ENCODE measurements at regions not wholly inside any gene's neighbourhood (a gene's known extent, or its start where the extent isn't known, plus 50 kb on each side); places are given as distances from the start of the nearest gene placed in this dataset.

DNA sequence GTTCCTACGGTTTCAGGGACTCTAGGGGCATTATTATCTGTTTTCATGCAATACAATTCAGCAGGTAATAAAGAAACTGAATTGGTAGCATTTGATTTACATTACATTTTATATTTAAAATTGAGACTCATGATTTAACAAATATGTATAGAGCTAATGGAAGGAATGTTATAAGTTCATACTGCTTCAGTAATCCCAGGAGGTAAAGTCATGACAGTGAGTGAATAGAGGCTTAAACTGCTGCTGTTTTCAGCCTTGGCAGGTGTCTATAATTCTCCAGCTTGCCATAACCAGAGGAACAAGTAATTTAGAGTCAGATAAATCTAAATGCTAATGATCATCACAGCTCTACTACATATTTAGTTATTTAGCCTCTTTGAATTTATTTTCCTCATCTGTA, 360.8 kb upstream of the MANEA start:
- Histone ChIP-seq H2BK120ac (ENCODE audit: low read depth, low read length) (no peak overlapping the region), H3K79me1 (replicated peaks; ENCODE audit: low read length, poor library complexity, severe bottlenecking) (no peaks in the 10 kb centered on the region), H3K4me2 (ENCODE audit: low read length, poor library complexity, severe bottlenecking) (no peak overlapping the region), H4K91ac (ENCODE audit: low read length) (no peak overlapping the region), H3K9me3 (ENCODE audit: control insufficient read depth, low read length) (no peaks in the 10 kb centered on the region), H3K4ac (ENCODE audit: low read depth in 1 of 2, low read length in 2 of 2) (no peak overlapping the region), H2BK12ac (ENCODE audit: low read length in 2 of 2) (no peak overlapping the region), H3K27me3 (ENCODE audit: control insufficient read depth in 1 of 2, insufficient read depth in 1 of 2, low read length in 2 of 2) (no peaks in the 10 kb centered on the region), H2AK5ac (ENCODE audit: low read length, severe bottlenecking) (no peak overlapping the region), H3K4me1 (ENCODE audit: control insufficient read depth, insufficient read depth, low read depth, low read length) (no peaks in the 10 kb centered on the region), H3K18ac (ENCODE audit: low read depth in 1 of 2, low read length in 2 of 2) (no peak overlapping the region), H3K9ac (ENCODE audit: low read length) (no peak overlapping the region), H4K8ac (ENCODE audit: low read length) (no peak overlapping the region), H2AFZ (ENCODE audit: low read depth, low read length) (no peak overlapping the region), H3K4me3 (ENCODE audit: insufficient read depth in 1 of 2, low read depth in 1 of 2, low read length in 2 of 2) (no peak overlapping the region), H2BK15ac (ENCODE audit: low read depth, poor library complexity, severe bottlenecking) (no peak overlapping the region), H3K14ac (ENCODE audit: low read length in 2 of 2) (no peak overlapping the region), H2BK5ac (ENCODE audit: low read depth, low read length, poor library complexity, severe bottlenecking) (no peak overlapping the region), H3K23ac (ENCODE audit: low read length in 2 of 2) (no peak overlapping the region), H3K27ac (ENCODE audit: low read length, poor library complexity, severe bottlenecking) (no peak overlapping the region), H3K36me3 (ENCODE audit: control insufficient read depth in 1 of 2, insufficient read depth in 2 of 2, low read depth in 1 of 2, low read length in 2 of 2) (no peaks in the 10 kb centered on the region)
- DNase-seq = no peak
- no CpG with 5 or more reads among the region's 1 CpG for WGBS

DNA sequence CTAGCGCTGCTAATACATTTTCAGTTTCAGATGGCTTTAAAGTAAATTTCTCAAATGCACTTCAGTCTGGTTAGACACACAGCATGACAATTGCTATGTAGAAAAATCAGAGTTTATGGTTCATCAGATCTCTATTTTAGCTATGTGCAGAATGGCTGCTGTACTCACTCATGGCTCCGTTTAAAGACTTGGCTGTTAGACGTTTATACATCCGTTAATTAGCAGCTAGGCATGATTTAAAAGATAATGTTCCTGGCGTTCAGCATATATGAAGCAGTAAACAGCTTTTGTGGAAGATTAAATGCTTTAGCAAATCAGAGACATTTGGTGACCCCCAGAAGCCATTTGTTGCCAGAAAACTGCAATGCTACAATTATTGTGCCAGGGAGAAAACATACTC, 350.0 kb upstream of the MANEA start:
- no peak overlapping the region for H3K4ac ChIP-seq (ENCODE audit: low read depth in 1 of 2, low read length in 2 of 2)
- H4K8ac ChIP-seq (ENCODE audit: low read length) = no peak overlapping the region
- no peak overlapping the region for H3K23ac ChIP-seq (ENCODE audit: low read length in 2 of 2)
- no peak overlapping the region for H3K4me2 ChIP-seq (ENCODE audit: low read length, poor library complexity, severe bottlenecking)
- H3K4me1 ChIP-seq (ENCODE audit: control insufficient read depth, insufficient read depth, low read depth, low read length) = no peaks in the 10 kb centered on the region
- H2BK15ac ChIP-seq (ENCODE audit: low read depth, poor library complexity, severe bottlenecking) = no peak overlapping the region
- H3K27me3 ChIP-seq (ENCODE audit: control insufficient read depth in 1 of 2, insufficient read depth in 1 of 2, low read length in 2 of 2) = no peaks in the 10 kb centered on the region
- WGBS = 44% methylated on average over 5 of the region's 5 CpGs
- H4K91ac ChIP-seq (ENCODE audit: low read length) = no peak overlapping the region
- H3K18ac ChIP-seq (ENCODE audit: low read depth in 1 of 2, low read length in 2 of 2) = no peak overlapping the region
- no peaks in the 10 kb centered on the region for H3K36me3 ChIP-seq (ENCODE audit: control insufficient read depth in 1 of 2, insufficient read depth in 2 of 2, low read depth in 1 of 2, low read length in 2 of 2)
- H3K14ac ChIP-seq (ENCODE audit: low read length in 2 of 2) = no peak overlapping the region
- no peak overlapping the region for H2BK12ac ChIP-seq (ENCODE audit: low read length in 2 of 2)
- H3K9ac ChIP-seq (ENCODE audit: low read length) = no peak overlapping the region
- no peak overlapping the region for H2BK5ac ChIP-seq (ENCODE audit: low read depth, low read length, poor library complexity, severe bottlenecking)
- no peak overlapping the region for H2BK120ac ChIP-seq (ENCODE audit: low read depth, low read length)
- H3K27ac ChIP-seq (ENCODE audit: low read length, poor library complexity, severe bottlenecking) = no peak overlapping the region
- no peak for DNase-seq
- H2AFZ ChIP-seq (ENCODE audit: low read depth, low read length) = no peak overlapping the region
- H3K4me3 ChIP-seq (ENCODE audit: insufficient read depth in 1 of 2, low read depth in 1 of 2, low read length in 2 of 2) = no peak overlapping the region
- no peaks in the 10 kb centered on the region for H3K79me1 ChIP-seq (replicated peaks; ENCODE audit: low read length, poor library complexity, severe bottlenecking)
- H3K9me3 ChIP-seq (ENCODE audit: control insufficient read depth, low read length) = no peaks in the 10 kb centered on the region
- H2AK5ac ChIP-seq (ENCODE audit: low read length, severe bottlenecking) = no peak overlapping the region

DNA sequence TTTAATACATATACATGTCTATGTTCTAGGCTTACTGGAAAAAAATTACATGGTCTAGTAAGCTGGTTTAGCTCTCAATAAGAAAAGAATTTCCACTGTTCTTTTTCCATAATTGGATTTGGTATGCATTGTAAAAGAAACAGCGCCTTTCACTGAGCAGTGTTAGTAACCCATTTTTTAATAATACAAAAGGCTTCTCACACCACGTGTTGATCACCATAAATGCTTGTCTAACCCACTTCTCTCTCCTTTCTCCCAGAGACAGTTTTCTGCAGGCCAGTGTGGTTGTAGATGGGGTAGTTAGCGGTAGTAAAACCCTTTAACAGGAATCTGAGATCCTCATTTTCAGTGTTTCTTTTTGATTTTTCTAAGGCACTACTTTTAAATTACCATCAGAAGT, 348.7 kb upstream of the MANEA start:
- Histone ChIP-seq H3K9ac (ENCODE audit: low read length) (no peak overlapping the region), H3K4ac (ENCODE audit: low read depth in 1 of 2, low read length in 2 of 2) (no peak overlapping the region), H2BK15ac (ENCODE audit: low read depth, poor library complexity, severe bottlenecking) (no peak overlapping the region), H3K79me1 (replicated peaks; ENCODE audit: low read length, poor library complexity, severe bottlenecking) (no peaks in the 10 kb centered on the region), H3K4me3 (ENCODE audit: insufficient read depth in 1 of 2, low read depth in 1 of 2, low read length in 2 of 2) (no peak overlapping the region), H3K14ac (ENCODE audit: low read length in 2 of 2) (no peak overlapping the region), H2BK120ac (ENCODE audit: low read depth, low read length) (no peak overlapping the region), H3K23ac (ENCODE audit: low read length in 2 of 2) (no peak overlapping the region), H2BK5ac (ENCODE audit: low read depth, low read length, poor library complexity, severe bottlenecking) (no peak overlapping the region), H3K27me3 (ENCODE audit: control insufficient read depth in 1 of 2, insufficient read depth in 1 of 2, low read length in 2 of 2) (no peaks in the 10 kb centered on the region), H4K91ac (ENCODE audit: low read length) (no peak overlapping the region), H3K4me1 (ENCODE audit: control insufficient read depth, insufficient read depth, low read depth, low read length) (no peaks in the 10 kb centered on the region), H4K8ac (ENCODE audit: low read length) (no peak overlapping the region), H3K9me3 (ENCODE audit: control insufficient read depth, low read length) (no peaks in the 10 kb centered on the region), H2AK5ac (ENCODE audit: low read length, severe bottlenecking) (no peak overlapping the region), H3K4me2 (ENCODE audit: low read length, poor library complexity, severe bottlenecking) (no peak overlapping the region), H3K27ac (ENCODE audit: low read length, poor library complexity, severe bottlenecking) (no peak overlapping the region), H2BK12ac (ENCODE audit: low read length in 2 of 2) (no peak overlapping the region), H2AFZ (ENCODE audit: low read depth, low read length) (no peak overlapping the region), H3K18ac (ENCODE audit: low read depth in 1 of 2, low read length in 2 of 2) (no peak overlapping the region), H3K36me3 (ENCODE audit: control insufficient read depth in 1 of 2, insufficient read depth in 2 of 2, low read depth in 1 of 2, low read length in 2 of 2) (no peaks in the 10 kb centered on the region)
- DNase-seq = no peak
- WGBS = no CpG with 5 or more reads among the region's 3 CpGs

DNA sequence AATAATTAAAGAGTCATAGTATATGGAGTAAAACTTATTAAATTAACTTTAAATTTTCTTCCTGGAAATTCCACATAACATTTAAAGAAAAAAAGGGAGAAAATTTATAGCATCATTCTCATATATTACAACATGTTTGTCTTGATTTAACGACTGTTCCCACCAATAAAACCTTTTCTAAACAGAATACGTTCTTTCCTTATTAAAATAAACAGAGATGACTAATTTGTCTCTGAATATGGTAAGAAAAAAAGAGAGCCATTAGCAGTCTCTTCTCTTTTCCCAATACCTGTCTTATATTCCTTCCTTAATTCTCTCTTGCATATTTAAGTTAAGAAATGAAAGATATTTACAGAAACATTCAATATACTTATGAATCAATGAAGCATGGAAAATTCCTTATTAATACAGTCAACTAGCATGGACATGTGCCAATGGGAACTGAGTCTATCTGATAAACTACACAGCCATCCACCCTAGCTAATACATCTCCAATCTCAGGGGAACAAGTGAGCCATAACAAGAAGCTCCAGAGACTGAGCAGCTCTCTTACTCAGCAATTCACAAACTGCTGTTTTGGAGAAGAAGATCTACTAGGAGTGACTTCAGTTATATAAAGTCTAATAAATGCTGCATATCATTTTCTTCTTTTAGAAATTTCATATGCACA, 347.1 kb upstream of the MANEA start:
- no peak overlapping the region for H2BK12ac ChIP-seq (ENCODE audit: low read length in 2 of 2)
- H3K14ac ChIP-seq (ENCODE audit: low read length in 2 of 2) = no peak overlapping the region
- no peaks in the 10 kb centered on the region for H3K4me1 ChIP-seq (ENCODE audit: control insufficient read depth, insufficient read depth, low read depth, low read length)
- H2AK5ac ChIP-seq (ENCODE audit: low read length, severe bottlenecking) = no peak overlapping the region
- no peak overlapping the region for H3K9ac ChIP-seq (ENCODE audit: low read length)
- H3K79me1 ChIP-seq (replicated peaks; ENCODE audit: low read length, poor library complexity, severe bottlenecking) = no peaks in the 10 kb centered on the region
- no peaks in the 10 kb centered on the region for H3K9me3 ChIP-seq (ENCODE audit: control insufficient read depth, low read length)
- no peak overlapping the region for H2BK5ac ChIP-seq (ENCODE audit: low read depth, low read length, poor library complexity, severe bottlenecking)
- no peaks in the 10 kb centered on the region for H3K36me3 ChIP-seq (ENCODE audit: control insufficient read depth in 1 of 2, insufficient read depth in 2 of 2, low read depth in 1 of 2, low read length in 2 of 2)
- no peak overlapping the region for H2BK120ac ChIP-seq (ENCODE audit: low read depth, low read length)
- H3K27ac ChIP-seq (ENCODE audit: low read length, poor library complexity, severe bottlenecking) = no peak overlapping the region
- no peak overlapping the region for H3K4ac ChIP-seq (ENCODE audit: low read depth in 1 of 2, low read length in 2 of 2)
- WGBS = no CpG with 5 or more reads among the region's 2 CpGs
- H3K4me2 ChIP-seq (ENCODE audit: low read length, poor library complexity, severe bottlenecking) = no peak overlapping the region
- no peak overlapping the region for H2BK15ac ChIP-seq (ENCODE audit: low read depth, poor library complexity, severe bottlenecking)
- no peak overlapping the region for H3K18ac ChIP-seq (ENCODE audit: low read depth in 1 of 2, low read length in 2 of 2)
- no peak overlapping the region for H4K8ac ChIP-seq (ENCODE audit: low read length)
- no peak overlapping the region for H3K4me3 ChIP-seq (ENCODE audit: insufficient read depth in 1 of 2, low read depth in 1 of 2, low read length in 2 of 2)
- no peak overlapping the region for H3K23ac ChIP-seq (ENCODE audit: low read length in 2 of 2)
- no peak overlapping the region for H4K91ac ChIP-seq (ENCODE audit: low read length)
- no peaks in the 10 kb centered on the region for H3K27me3 ChIP-seq (ENCODE audit: control insufficient read depth in 1 of 2, insufficient read depth in 1 of 2, low read length in 2 of 2)
- peak; percentile 10 for DNase-seq
- H2AFZ ChIP-seq (ENCODE audit: low read depth, low read length) = no peak overlapping the region

Measured in mesenchymal stem cell (in vitro differentiated cells and primary cell).